HCT116 (cell line): ENCODE measurements at regions not wholly inside any gene's neighbourhood (a gene's known extent, or its start where the extent isn't known, plus 50 kb on each side); places are given as distances from the start of the nearest gene placed in this dataset.

Source experiments
- ATF3 ChIP-seq: IDR thresholded peaks from 2 replicates; pipeline ENCODE4 v1.6.1; 2012
- EZH2 ChIP-seq: fragments of 200-600 bp; sonication (generic); IDR thresholded peaks from 2 replicates; pipeline ENCODE4 v1.6.1; 2017; ENCODE audit warnings: antibody characterized with exemption, mixed run types

- no peak for TF ChIP-seq EZH2
- TF ChIP-seq ATF3: no peak
Measured at GRCh38 chr3:7871003-7871560, 630.5 kb upstream of the LMCD1 start.
